Neural progenitor cell (in vitro differentiated cells): ENCODE measurements at regions not wholly inside any gene's neighbourhood (a gene's known extent, or its start where the extent isn't known, plus 50 kb on each side); places are given as distances from the start of the nearest gene placed in this dataset.

Experiments used
- DNase-seq: peaks from one replicate; pipeline ENCODE4 v3.0.0-alpha.2; 2016; ENCODE audit warnings: low spot score
- H2AFZ ChIP-seq: fragments of 200-600 bp; sonication (generic); replicated peaks from 2 replicates; pipeline ENCODE4 v1.6.1; 2016; ENCODE audit warnings: antibody characterized with exemption
- H3F3A ChIP-seq: fragments of 200-600 bp; sonication (generic); 2 replicates; pipeline ENCODE4 v1.6.1; 2016; ENCODE audit warnings: antibody characterized with exemption, low read depth
- H3K27ac ChIP-seq: fragments of 200-600 bp; sonication (generic); 2 replicates; pipeline ENCODE4 v1.5.1; 2016; ENCODE audit warnings: mild to moderate bottlenecking
- H3K27me3 ChIP-seq: fragments of 200-600 bp; sonication (generic); 2 replicates; pipeline ENCODE4 v1.6.1; 2016; ENCODE audit warnings: mild to moderate bottlenecking, moderate library complexity
- H3K36me3 ChIP-seq: fragments of 200-600 bp; sonication (generic); 2 replicates; pipeline ENCODE4 v1.5.1; 2016
- H3K4me1 ChIP-seq: fragments of 200-600 bp; sonication (generic); 2 replicates; pipeline ENCODE4 v1.6.1; 2016; ENCODE audit warnings: mixed run types
- H3K4me2 ChIP-seq: fragments of 200-600 bp; sonication (generic); 2 replicates; pipeline ENCODE4 v1.6.1; 2016
- H3K4me3 ChIP-seq: fragments of 200-600 bp; sonication (generic); 2 replicates; pipeline ENCODE4 v1.5.1; 2016
- H3K79me2 ChIP-seq: fragments of 200-600 bp; sonication (generic); 2 replicates; pipeline ENCODE4 v1.6.1; 2016; ENCODE audit warnings: low read depth
- H3K9ac ChIP-seq: fragments of 200-600 bp; sonication (generic); 2 replicates; pipeline ENCODE4 v1.6.1; 2016
- H3K9me3 ChIP-seq: fragments of 200-600 bp; sonication (generic); 2 replicates; pipeline ENCODE4 v1.5.1; 2016; ENCODE audit warnings: low read depth
- H4K20me1 ChIP-seq: fragments of 200-600 bp; sonication (generic); 2 replicates; pipeline ENCODE4 v1.6.1; 2016; ENCODE audit warnings: low read depth
- H3K27ac Mint-ChIP-seq: 3 replicates; pipeline ENCODE4 v1.8.0; 2021; ENCODE audit warnings: mixed read lengths
- H3K27me3 Mint-ChIP-seq: 2 replicates; pipeline ENCODE4 v1.8.0; 2022; ENCODE audit warnings: low read depth, mild to moderate bottlenecking, inconsistent platforms, moderate library complexity, mixed read lengths; ENCODE audit not compliant: insufficient read depth
- H3K36me3 Mint-ChIP-seq: 3 replicates; pipeline ENCODE4 v1.8.0; 2021; ENCODE audit warnings: mixed read lengths
- H3K4me1 Mint-ChIP-seq: 3 replicates; pipeline ENCODE4 v1.8.0; 2021; ENCODE audit warnings: mixed read lengths
- H3K4me3 Mint-ChIP-seq: 3 replicates; pipeline ENCODE4 v1.8.0; 2021; ENCODE audit warnings: mild to moderate bottlenecking, moderate library complexity, mixed read lengths
- H3K9me3 Mint-ChIP-seq: 3 replicates; pipeline ENCODE4 v1.8.0; 2020; ENCODE audit warnings: mixed read lengths
- EZH2 ChIP-seq: fragments of 200-600 bp; sonication (generic); IDR thresholded peaks from 2 replicates; pipeline ENCODE4 v1.6.1; 2017; ENCODE audit warnings: antibody characterized with exemption, mild to moderate bottlenecking, moderate library complexity
- EZH2phosphoT487 ChIP-seq: fragments of 200-600 bp; sonication (generic); IDR thresholded peaks from 2 replicates; pipeline ENCODE4 v1.6.1; 2017; ENCODE audit warnings: antibody characterized with exemption
- TF ChIP-seq, protein P1 (sequence below): fragments of 200-600 bp; sonication (generic); IDR thresholded peaks from 2 replicates; pipeline ENCODE4 v1.5.1; 2017; ENCODE audit warnings: antibody characterized with exemption, mild to moderate bottlenecking

DNA sequence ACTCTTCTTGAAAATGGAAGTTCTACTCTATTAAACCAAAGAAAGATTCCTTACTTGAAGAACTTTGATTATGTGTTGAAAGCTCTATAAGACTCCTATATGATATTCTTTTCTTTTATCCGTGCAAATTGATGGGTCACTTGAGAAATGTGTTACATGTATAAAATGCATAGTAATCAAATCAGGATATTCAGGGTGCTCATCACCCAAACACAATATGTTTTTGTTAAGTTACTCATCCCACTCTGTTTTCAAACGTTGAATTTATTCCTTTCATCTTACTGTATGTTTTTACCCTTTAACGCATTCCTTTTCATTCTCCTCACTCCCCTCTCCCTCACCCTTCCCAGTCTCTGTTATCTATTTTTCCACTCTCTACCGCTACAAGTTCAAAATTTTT lies 305.5 kb upstream of the KYNU start:
- no peak overlapping the region for H3K9ac ChIP-seq

DNA sequence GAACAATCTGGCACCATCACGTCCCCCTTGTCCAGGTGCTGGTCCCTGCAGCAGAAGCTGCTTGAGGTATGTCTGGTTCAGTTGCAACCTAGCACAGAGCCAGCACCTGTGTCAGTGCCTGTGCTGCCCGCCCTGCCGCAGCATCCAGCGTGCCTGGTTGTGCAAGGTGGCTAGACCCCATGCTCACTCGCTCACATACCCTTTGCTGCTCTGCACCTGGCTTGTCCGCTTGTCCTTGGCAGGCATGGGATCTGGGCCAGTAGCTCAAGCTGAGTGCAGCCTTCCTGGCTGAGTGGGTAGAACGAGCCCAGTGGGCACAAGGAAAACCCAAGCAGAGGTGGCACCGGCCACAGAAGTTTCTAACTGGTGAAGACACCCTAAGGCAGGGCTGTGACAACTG lies 314.6 kb upstream of the KYNU start:
- TF ChIP-seq EZH2phosphoT487 (no peak), EZH2 (no peak)
- TF ChIP-seq, protein P1, sequence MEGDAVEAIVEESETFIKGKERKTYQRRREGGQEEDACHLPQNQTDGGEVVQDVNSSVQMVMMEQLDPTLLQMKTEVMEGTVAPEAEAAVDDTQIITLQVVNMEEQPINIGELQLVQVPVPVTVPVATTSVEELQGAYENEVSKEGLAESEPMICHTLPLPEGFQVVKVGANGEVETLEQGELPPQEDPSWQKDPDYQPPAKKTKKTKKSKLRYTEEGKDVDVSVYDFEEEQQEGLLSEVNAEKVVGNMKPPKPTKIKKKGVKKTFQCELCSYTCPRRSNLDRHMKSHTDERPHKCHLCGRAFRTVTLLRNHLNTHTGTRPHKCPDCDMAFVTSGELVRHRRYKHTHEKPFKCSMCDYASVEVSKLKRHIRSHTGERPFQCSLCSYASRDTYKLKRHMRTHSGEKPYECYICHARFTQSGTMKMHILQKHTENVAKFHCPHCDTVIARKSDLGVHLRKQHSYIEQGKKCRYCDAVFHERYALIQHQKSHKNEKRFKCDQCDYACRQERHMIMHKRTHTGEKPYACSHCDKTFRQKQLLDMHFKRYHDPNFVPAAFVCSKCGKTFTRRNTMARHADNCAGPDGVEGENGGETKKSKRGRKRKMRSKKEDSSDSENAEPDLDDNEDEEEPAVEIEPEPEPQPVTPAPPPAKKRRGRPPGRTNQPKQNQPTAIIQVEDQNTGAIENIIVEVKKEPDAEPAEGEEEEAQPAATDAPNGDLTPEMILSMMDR = no peak
- no peak overlapping the region for H3K4me3 ChIP-seq
- H3K4me1 Mint-ChIP-seq = no peaks in the 10 kb centered on the region
- no peak overlapping the region for H3K4me2 ChIP-seq
- no peak overlapping the region for H3K4me3 Mint-ChIP-seq
- H3K36me3 Mint-ChIP-seq = no peaks in the 10 kb centered on the region
- H4K20me1 ChIP-seq = no peaks in the 10 kb centered on the region
- H3F3A ChIP-seq = no peaks in the 10 kb centered on the region
- no peaks in the 10 kb centered on the region for H3K36me3 ChIP-seq
- H3K9me3 Mint-ChIP-seq = no peaks in the 10 kb centered on the region
- DNase-seq = no peak
- H3K27me3 ChIP-seq = no peaks in the 10 kb centered on the region
- no peak overlapping the region for H3K9ac ChIP-seq
- no peaks in the 10 kb centered on the region for H3K79me2 ChIP-seq
- peaks cover 2% of the 10 kb centered on the region for H3K27me3 Mint-ChIP-seq
- no peaks in the 10 kb centered on the region for H3K9me3 ChIP-seq
- no peak overlapping the region for H2AFZ ChIP-seq
- no peak overlapping the region for H3K27ac Mint-ChIP-seq
- H3K4me1 ChIP-seq = no peaks in the 10 kb centered on the region
- H3K27ac ChIP-seq = no peak overlapping the region

More for the DNA sequence above, 305.5 kb upstream of the KYNU start:
- H3K9me3 ChIP-seq = no peaks in the 10 kb centered on the region
- no peak overlapping the region for H2AFZ ChIP-seq
- Mint-ChIP-seq H3K27me3 (no peaks in the 10 kb centered on the region), H3K4me1 (no peaks in the 10 kb centered on the region), H3K36me3 (no peaks in the 10 kb centered on the region), H3K9me3 (no peaks in the 10 kb centered on the region), H3K4me3 (no peak overlapping the region), H3K27ac (no peak overlapping the region)
- no peak for DNase-seq
- no peak overlapping the region for H3K4me3 ChIP-seq
- no peak overlapping the region for H3K27ac ChIP-seq
- H3F3A ChIP-seq = no peaks in the 10 kb centered on the region
- H3K4me2 ChIP-seq = no peak overlapping the region
- no peaks in the 10 kb centered on the region for H4K20me1 ChIP-seq
- H3K79me2 ChIP-seq = no peaks in the 10 kb centered on the region
- no peaks in the 10 kb centered on the region for H3K36me3 ChIP-seq
- H3K4me1 ChIP-seq = no peaks in the 10 kb centered on the region
- TF ChIP-seq, protein P1 = no peak
- TF ChIP-seq EZH2 (no peak), EZH2phosphoT487 (no peak)
- H3K27me3 ChIP-seq = no peaks in the 10 kb centered on the region

DNA sequence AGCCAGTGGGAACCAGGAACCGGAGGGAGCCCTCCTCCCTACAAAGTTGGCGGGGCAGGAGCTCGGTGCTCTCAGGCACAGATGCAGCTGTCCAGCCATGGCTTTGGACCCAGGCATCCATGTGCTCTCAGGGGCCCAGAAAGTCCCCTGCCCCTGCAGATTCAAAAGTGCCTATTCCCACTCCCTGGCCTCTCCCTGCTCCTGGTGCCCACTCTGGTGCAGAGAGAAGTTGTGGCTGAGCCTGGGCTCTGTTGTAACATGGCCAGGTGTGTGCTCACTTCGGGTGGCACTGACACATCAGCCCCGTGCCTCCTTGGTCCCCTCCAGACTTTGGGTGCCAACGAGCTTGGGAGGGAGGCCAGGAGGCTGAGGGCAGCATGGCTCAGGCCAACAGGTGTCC lies 315.8 kb upstream of the KYNU start:
- Histone ChIP-seq H3K9me3 (no peaks in the 10 kb centered on the region), H3K4me1 (no peaks in the 10 kb centered on the region), H3K27ac (no peak overlapping the region), H4K20me1 (no peaks in the 10 kb centered on the region), H3K36me3 (no peaks in the 10 kb centered on the region), H3K79me2 (no peaks in the 10 kb centered on the region), H3K4me3 (no peak overlapping the region), H3K27me3 (no peaks in the 10 kb centered on the region), H3K9ac (no peak overlapping the region), H2AFZ (no peak overlapping the region), H3K4me2 (no peak overlapping the region), H3F3A (no peaks in the 10 kb centered on the region)
- peaks cover 2% of the 10 kb centered on the region for H3K27me3 Mint-ChIP-seq
- peaks cover 9% of the 10 kb centered on the region for H3K4me1 Mint-ChIP-seq
- H3K9me3 Mint-ChIP-seq = no peaks in the 10 kb centered on the region
- no peaks in the 10 kb centered on the region for H3K36me3 Mint-ChIP-seq
- no peak overlapping the region for H3K27ac Mint-ChIP-seq
- H3K4me3 Mint-ChIP-seq = no peak overlapping the region
- no peak for DNase-seq
- TF ChIP-seq EZH2phosphoT487 (no peak), EZH2 (no peak)
- TF ChIP-seq, protein P1 = no peak
